ENCODE measurements at regions not wholly inside any gene's neighbourhood (a gene's known extent, or its start where the extent isn't known, plus 50 kb on each side); places are given as distances from the start of the nearest gene placed in this dataset.
A peak's percentile ranks its signal among the peaks of the same experiment; 100 is the strongest.

DNA sequence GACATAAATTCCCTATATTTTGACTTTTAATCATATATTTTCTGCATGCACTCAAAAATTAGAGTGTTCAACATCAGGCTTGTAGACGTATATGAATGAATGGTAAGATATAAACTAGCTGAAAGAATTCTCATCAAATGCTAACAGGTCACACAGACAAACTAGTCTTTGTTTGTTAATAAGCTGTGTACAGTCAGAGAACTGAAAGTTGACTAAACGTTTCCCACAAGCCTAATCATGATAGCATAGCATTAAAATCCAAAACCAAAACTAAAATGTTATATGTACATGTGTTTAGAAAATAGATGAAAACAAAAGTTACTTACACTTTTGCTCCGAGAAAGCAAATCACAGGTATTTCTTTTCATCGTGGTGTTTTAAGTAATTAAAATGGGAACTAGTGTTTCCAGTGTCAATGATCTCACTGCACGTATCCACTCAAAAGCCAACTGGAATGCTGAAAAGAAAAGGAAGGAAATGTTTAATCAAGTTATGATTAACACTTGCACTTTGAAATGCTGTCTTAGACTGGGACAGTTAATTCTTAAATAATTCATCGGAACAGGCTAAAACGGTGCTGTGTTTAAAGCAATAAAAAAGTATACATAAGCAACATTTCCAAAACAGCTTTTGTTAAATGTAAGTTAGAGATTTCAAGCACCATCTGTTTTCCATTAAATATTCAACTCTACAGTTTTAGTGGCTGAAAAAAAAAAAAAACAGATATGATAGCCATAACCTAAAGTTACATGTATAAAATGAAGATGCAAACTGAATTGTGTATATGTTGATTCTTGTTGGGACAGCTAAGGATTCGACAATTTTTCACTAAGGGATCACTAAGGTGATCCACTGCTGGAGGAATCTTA, 291.9 kb upstream of the PDE4D start:
- DNase-seq (ENCODE audit: low read depth) = no peak

- DNase-seq (ENCODE audit: low read depth) = no peak
Measured at GRCh38 chr5:60184606-60185005, 291.1 kb upstream of the PDE4D start.

DNA sequence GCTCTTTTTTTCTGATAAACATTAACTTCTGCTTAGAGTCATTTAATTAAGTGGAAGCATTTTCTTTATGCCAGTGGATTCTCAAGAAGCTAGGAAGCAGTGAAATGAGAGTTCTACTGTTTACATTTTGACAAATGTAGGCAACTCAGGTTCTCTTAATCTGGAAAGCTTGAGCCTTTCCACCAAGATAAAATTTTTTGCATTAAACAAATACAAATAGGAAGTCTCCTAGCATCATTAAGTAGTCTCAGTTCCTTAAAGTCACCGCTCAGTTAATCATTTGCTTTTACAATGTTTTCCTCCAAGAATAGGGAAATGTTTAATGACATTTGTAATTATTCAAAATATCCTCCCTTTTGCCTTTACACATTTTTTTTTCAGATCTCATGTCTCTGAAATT, 290.4 kb upstream of the PDE4D start:
- no peak for DNase-seq (ENCODE audit: low read depth)

DNA sequence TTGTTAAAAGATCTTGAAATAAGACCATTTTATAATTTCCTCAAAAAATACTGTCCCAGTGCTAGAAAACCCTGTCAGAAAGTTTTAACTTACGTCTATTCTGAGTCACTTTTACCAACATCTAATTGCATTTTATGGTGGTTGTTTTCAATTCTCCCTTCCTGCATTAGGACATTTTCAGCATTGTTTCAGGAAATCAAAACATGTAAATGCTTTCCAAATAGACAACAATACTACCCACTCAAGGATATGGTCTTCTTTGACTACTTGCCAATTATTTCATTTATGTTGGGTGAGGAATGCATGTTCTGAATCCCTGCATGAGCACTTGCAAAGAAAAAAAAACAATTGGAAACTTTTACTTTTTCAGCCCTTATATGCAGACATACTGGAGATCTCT, 284.6 kb upstream of the PDE4D start:
- no peak for DNase-seq (ENCODE audit: low read depth)

- DNase-seq (ENCODE audit: low read depth) = peak; percentile 3
Measured at GRCh38 chr5:60177596-60177995, 284.1 kb upstream of the PDE4D start.

GRCh38 chr5:60173667-60174066, 280.1 kb upstream of the PDE4D start:
- no peak for DNase-seq (ENCODE audit: low read depth)

GRCh38 chr5:60163762-60164161, 270.2 kb upstream of the PDE4D start:
- no peak for DNase-seq (ENCODE audit: low read depth)

- no peak for DNase-seq (ENCODE audit: low read depth)
Measured at GRCh38 chr5:60162441-60162840, 268.9 kb upstream of the PDE4D start.

GRCh38 chr5:60161340-60161934, 267.9 kb upstream of the PDE4D start:
- DNase-seq (ENCODE audit: low read depth) = peak; percentile 55

DNA sequence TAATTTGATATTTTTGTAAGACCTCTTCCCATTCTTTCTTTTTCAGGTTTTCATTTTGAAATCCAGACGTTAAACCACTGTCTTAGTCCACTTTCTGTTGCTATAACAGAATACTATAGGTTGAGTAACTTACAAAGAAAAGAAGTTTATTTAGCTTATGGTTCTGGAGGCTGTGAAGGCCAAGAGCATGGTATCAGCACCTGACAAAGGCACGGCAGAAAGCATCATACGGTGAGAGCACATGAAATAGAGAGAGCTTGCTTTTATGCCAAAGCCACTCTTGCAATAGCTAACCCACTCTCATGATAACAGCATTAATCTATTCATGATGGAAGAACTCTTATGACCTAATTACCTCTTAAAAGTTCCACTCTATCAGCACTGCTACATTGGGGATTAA, 255.6 kb upstream of the PDE4D start:
- DNase-seq (ENCODE audit: low read depth) = no peak

DNA sequence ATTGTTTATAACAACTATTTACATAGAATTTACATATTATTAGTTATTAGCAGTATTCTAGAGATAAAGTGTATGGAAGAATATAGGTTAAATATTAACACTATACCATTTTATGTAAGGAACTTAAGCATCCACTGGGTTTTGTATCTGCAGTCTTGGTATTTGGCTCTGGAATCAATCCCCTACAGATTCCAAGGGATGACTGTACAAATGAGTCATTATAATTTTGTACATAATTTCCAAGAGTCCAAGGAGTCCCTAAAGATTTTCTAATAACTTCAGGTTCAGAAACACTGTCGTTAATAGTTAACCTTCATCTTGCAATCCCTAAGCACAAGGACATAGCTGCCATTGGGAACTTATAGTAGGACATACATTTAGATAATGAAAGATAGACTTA, 254.8 kb upstream of the PDE4D start:
- peak; percentile 43 for DNase-seq (ENCODE audit: low read depth)

DNA sequence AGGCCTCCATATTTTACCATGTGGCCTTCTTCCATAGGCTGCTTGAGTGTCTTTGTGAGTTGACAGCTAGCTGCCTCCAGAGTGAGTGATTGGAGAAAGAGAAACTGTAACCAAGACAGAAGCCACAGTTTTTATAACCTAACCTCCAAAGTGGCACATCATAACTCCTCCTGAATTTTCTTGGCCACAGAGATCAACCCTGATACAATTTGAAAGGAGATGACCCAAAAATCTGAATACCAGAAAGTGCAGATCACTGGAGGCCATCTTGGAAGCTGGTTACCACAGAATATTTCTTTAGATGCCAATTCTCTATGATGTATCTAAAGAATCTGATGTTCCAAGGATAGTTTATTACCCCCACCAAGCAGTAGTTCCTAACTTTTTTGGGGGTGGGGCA, 254.3 kb upstream of the PDE4D start:
- DNase-seq (ENCODE audit: low read depth) = no peak

DNA sequence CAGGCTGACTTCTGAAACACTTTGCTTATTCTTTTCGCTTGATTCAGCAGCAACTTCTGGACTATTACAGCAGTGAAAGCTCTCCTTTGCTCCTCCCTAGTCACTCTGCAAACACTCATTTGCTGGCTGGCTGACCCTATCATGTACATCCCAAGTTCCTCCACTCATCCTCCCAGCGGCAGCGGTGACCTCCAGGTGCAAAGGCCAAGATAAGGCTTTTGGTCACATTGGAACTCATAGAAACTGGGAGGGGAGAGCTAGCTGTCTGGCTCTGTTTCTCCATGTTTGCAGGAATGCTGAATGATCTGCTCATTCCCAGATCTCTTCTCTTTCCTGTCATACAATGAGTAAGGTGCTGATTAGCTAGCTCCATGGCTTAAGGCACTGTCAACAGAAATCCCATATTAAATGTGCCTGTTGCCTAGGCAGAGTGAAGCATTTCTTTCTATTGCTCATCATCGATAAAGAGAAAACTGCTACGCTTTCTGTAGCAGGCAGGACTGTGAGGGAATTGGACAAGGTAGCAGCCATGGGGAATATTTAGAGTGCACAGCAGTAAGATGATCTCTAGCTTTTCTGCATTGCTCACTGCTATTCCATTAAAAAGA, 250.5 kb upstream of the PDE4D start:
- DNase-seq (ENCODE audit: low read depth) = no peak

- no peak for DNase-seq (ENCODE audit: low read depth)
Measured at GRCh38 chr5:60141119-60141518, 247.6 kb upstream of the PDE4D start.

DNA sequence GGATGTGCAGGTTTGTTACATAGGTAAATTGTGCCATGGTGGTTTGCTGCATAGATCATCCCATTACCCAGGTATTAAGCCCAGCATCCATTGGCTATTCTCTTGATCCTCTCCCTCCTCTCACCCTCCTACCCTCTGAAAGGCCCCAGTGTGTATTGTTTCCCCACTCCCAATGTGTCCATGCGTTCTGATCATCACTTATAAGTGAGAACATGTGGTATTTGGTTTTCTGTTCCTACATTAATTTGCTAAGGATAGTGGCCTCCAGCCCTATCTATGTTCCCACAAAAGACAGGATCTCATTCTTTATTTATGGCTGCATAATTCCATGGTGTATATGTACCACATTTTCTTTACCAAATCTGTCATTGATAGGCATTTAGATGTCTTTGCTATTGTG, 243.3 kb upstream of the PDE4D start:
- no peak for DNase-seq (ENCODE audit: low read depth)

GRCh38 chr5:60131504-60131903, 238.0 kb upstream of the PDE4D start:
- DNase-seq (ENCODE audit: low read depth) = no peak

- DNase-seq (ENCODE audit: low read depth) = no peak
Measured at GRCh38 chr5:60125636-60126035, 232.1 kb upstream of the PDE4D start.

- DNase-seq (ENCODE audit: low read depth) = peak; percentile 48
Measured at GRCh38 chr5:60102961-60103693, 209.6 kb upstream of the PDE4D start.

- no peak for DNase-seq (ENCODE audit: low read depth)
Measured at GRCh38 chr5:60101573-60101972, 208.0 kb upstream of the PDE4D start.

DNA sequence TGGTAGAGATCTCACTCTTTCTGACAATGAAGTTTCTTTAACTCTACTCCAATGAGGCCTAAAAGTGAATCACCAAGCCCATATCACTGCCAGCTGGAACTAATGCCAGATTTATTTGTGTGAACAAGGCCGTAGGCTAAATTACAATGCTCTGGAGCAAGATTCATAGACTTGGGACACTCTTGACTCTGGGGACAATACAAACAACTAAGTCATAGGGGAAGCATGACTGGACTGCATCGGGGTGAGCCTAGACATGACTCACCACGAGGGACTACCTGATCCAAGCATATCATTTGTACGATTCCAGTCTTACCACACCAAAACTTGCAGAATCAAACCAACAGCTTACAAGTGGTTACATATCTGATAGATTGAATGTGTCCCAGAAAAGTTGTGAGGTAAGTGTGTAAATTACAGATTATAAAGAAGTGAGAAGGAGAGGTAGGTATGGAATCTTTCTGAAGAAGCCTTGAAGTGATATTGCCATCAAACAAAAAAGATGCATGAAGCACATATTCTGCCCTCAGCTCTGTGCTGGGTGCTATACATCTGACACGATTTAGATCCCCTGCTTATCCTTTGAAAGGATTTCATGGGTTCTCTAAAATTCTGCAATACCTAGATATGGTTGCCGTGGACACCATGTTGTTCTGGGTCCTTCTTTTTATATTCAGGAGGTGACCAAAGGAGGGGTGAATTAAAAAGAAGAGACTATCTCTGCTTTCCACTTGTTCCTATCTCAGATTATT, 199.3 kb upstream of the PDE4D start:
- DNase-seq (ENCODE audit: low read depth) = peak; percentile 80

- no peak for DNase-seq (ENCODE audit: low read depth)
Measured at GRCh38 chr5:60086583-60086982, 193.1 kb upstream of the PDE4D start.

- DNase-seq (ENCODE audit: low read depth) = no peak
Measured at GRCh38 chr5:60084226-60084625, 190.7 kb upstream of the PDE4D start.
